Stimulated activated naive CD4-positive, alpha-beta T cell treated with Interleukin-2 at 50 U/mL for 16 hours (primary cell): ENCODE measurements at regions not wholly inside any gene's neighbourhood (a gene's known extent, or its start where the extent isn't known, plus 50 kb on each side); places are given as distances from the start of the nearest gene placed in this dataset.
"Not testable (repeated sequence)": the region's sequence is repeated elsewhere in the genome, so short reads cannot be mapped to it uniquely, and the experiment has no call there.

Experiments
- DNase-seq: peaks from one replicate; lab custom pipeline; 2025; lab: John Stamatoyannopoulos, UW

DNA sequence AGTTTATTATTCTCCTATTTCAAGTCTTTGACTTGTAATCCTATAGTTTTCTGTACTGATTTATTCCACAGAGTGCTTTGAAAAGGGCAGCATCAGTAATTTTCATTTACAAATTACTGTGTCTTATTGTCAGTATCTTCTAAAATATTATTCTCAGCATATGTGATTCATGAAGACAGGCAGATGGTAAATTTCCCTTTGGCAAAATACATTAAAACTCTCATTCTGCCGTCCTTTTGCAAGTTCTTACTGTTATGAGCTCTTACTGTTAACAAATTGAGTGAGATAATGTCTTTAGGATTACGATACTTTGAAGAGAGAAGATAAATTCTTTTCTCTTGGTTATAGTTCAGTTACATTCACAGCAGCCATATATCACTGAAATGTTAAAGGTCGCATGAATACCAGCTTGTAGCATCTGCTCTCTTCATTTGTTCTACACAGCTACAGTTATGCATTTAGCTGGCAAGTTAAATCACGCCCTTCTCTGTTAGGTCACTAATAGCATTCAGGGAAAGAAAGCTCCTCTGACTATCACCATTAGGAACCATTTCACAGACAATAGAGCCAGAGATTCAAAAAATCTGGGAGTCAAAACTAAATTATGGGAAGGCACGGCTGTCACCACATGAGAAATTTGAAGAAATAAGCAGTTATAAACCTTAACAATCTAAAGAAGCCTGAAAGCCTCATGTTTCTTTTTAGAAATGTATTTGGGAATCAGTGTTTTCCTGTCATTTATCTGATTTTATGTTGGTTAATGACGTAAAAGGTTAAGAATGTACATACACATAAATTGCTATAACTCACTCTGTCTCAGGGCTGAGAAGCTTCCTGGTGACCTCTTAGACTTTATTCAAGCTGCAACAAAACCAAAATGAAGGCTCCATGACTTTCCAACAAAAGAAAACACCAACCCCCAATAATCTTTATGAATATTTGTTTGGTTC is 109.6 kb upstream of the SP4 start:
- no peak for DNase-seq

GRCh38 chr7:21318916-21319270 is 109.0 kb upstream of the SP4 start:
- DNase-seq, result no peak

DNA sequence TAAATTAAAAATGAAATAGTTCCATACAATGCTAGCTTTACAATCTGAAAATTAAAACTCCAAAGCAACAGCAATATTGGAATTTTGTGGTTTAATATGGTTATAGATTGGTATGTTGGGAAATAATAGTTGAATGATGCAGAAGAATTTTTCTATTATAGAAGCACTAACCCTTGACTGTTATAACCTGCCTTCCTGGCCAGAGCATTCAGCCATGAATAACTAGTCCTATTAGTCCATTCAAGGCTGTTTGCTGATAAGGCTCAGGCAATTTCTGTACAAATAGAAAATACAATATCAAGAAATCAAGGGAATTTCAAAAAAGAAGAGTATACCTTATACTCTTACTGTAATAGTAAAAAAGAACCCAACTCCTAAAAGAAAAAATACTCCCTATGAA is 101.6 kb upstream of the SP4 start:
- no peak for DNase-seq

DNA sequence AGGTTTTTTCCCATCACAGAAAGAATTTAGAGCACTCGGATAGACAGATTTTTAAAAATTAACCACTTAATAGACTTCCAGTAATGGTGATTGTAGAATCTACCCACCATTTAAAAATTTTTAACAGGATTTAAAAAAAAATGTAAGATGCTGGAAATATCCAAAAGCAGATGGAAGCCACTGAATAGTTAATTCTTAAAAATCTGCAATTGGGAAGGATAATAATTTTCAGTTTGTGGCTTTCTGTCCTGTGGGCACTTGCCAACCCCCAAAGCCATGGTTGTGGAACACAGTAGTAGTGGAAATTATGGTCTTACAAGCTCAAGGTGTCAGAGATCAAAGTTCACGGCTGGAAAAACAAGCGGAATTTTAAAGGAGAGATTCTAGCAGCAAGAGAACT is 101.0 kb upstream of the SP4 start:
- DNase-seq, result no peak

- DNase-seq, result no peak
These were observed 100.2 kb upstream of the SP4 start for GRCh38 chr7:21327422-21328409.

DNA sequence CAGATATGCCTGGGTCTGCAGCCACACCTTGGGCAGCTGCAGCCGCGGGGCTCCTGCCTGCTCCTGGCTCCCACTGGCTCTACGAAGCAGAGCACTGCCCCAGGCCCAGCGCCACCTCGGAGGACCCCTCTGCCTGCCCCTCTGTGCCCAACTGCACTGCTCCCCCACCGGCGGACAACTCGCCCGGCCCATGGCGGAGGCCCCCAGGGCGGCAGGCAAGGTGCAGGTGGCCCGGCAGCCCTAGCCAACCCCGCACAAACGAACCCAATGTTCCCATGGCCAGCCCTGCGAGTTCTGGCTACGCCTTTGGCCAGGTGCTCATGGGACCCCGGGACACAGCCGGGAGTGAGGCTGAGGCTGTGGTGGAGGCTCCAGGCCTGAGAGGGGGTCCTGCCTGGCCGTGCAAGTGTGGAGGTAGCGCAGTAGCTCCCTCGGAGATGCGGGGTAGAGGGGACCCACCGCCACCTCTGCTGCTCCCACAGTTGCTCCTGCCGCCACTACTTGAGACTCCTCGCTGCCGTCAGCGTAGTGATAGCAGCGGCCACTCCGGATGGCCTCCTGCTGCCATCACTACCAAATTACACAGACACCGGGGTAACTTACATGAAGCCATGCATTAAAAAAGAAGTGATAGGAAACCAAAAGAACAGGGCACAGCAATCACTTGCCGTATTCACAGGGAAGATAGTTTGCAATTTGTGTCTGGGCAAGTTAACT is 97.3 kb upstream of the SP4 start:
- DNase-seq, result no peak

DNA sequence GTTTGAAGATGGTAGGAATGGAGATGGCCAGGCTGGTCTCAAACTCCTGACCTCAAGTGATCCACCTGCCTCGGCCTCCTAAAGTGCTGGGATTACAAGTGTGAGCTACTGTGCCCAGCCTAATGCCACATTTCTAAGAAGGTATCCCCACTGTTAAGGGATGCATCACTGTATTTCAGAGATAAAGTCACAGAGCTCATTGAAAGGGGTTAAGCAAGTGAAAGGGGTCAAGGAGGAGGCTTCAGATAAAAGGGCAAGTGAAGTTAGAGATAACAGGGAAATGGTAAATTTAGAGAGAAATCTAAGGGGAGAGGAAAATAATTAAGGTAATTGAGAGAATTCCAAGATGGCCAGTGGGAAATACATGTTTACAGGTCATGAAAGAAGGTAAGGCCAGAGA is 93.0 kb upstream of the SP4 start:
- DNase-seq, result no peak

DNA sequence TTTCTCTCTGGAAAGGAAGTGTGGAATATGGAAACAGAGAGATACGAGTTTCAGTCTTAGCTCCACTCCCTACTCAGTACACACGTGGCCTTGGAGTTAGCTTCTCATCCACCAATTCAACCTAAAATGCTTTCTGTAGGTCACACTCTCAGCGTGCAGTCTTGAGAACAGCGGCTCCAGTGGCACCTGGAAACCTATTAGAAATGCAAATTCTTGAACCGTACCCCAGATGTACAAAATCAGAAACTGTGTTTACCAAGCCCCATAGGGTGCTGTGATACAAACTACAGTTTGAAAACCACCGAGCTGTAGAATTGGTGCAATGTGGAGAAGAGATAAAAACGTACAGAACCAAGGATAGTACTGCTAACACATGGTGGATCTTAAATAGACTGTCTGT is 91.1 kb upstream of the SP4 start:
- no peak for DNase-seq

- peak; percentile 74 for DNase-seq
These were observed 89.1 kb upstream of the SP4 start for GRCh38 chr7:21338728-21339164.

DNA sequence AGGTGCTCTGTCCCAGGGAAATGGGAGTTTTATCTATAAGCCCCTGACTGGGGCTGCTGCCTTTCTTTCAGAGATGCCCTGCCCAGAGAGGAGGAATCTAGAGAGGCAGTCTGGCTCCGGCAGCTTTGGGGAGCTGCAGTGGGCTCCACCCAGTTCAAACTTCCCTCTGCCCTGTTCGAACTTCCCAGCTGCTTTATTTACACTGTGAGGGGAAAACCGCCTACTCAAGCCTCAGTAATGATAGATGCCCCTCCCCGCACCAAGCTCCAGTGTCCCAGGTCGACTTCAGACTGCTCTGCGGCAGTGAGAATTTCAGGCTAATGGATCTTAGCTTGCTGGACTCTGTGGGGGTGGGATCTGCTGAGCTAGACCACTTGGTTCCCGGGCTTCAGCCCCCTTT is 83.0 kb upstream of the SP4 start:
- not testable (repeated sequence) for DNase-seq

DNA sequence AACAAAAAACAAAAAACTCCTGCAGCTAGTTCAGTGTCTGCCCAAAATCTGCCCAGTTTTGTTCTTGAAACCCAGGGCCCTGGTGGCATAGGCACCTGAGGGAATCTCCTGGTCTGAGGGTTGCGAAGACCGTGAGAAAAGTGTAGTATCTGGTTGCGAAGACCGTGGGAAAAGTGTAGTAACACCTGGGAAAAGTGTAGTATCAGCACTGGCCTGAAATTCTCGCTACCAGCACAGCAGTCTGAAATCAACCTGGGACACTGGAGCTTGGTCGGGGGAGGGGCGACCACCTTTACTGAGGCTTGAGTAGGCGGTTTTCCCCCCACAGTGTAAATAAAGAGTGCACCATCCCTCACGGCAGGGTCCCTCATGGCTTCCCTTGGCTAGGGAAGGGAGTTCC is 82.5 kb upstream of the SP4 start:
- DNase-seq, result no peak

DNA sequence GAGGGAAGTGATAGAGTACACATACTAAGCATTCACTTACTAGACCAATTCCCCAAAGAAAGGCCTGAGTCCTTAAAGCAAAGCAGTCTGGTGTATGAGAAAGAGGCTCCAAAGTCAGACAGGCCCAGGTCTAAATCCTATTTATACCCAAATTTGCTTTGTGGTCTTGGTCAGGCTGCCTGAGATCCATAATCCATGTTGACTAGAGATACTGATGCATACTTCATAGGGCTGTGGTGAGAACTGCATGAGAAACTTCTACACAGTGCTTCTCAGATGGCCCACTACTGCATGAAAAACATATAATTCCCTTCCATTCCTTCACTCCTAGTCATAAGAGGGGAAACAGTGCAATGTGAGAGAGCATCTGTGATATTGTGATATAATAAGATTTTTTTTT is 81.6 kb upstream of the SP4 start:
- no peak for DNase-seq

DNA sequence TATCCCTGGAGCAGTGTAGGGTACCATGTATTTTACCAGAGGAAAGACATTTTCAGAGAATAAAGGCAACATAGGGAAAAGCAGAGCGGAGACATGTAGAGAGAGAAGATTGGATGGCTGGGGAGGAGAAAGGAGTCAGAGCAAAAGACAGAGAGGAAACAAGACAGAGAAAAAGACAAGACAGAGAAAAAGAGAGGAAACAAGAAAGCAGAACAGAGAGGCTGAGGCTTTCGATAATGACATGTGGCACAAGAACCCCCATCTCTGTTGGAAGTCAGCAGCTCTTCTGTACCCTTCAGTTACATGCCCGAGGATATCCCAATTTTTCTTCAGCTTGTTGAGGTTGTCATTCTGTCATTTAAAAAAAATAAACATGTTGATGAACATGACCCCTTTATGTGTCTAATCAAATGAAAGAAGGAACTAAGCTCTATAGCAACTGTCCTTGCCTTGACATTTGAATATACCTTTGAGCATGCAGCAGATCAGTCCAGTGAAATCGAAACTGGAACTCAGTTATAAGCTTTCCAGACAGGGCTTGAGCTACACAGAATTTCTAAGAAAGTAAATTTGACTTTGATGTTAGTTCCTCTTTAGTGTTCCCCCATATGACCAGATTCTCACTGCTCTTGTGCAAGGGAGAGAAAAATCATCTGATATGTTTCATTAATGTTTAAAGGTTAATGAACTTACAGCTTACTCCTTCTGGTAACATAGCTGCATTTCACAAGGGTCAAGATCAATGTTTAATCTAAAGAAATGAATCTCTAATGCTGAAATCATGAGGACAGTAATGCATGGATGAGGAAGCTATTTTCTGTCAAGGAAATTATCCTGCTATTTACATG is 75.1 kb upstream of the SP4 start:
- DNase-seq, result no peak

- DNase-seq, result no peak
These were observed 74.5 kb upstream of the SP4 start for GRCh38 chr7:21353388-21353780.

DNA sequence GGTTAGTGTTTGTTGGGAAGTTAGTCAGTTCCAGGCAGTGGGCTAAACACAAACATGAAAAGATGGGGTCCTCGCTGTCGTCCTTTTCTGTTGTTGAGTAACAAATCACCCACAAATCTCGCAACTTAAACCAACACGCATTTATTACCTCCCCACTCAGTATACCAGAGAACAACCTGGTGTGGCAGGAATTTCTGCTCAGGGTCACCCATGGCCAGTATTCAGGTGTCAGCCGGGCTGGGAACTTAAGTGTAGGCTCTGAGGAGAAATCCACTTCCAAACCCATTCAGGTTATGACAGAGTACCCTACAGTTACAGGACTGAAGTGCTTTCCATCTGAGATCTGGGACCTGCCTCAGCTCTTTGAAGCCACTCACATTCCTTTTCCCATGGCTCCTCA is 73.6 kb upstream of the SP4 start:
- DNase-seq, result no peak

DNA sequence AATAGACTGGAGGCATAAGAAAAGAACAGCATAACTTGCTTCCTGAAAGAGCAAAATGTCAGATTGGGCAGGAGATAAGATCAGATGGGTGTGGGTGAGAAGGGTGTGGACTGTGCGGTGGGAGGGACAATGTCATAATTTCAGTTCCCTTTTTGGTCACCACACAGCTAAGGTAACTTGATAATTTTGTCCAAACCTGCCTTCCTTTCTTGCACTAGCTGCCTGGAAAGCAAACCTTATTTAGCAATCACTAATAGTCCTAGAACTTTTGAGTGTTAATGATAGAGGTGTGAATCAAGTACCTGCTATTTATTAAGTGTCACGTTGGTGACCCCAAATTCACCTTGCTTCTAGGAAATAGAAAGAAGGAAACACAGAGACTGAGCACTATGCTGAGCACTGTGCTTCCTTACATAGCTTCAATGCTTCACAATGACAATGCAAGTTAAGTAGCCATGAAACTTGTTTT is 72.4 kb upstream of the SP4 start:
- peak; percentile 43 for DNase-seq

- DNase-seq, result no peak
These were observed 71.3 kb upstream of the SP4 start for GRCh38 chr7:21356616-21357015.

DNA sequence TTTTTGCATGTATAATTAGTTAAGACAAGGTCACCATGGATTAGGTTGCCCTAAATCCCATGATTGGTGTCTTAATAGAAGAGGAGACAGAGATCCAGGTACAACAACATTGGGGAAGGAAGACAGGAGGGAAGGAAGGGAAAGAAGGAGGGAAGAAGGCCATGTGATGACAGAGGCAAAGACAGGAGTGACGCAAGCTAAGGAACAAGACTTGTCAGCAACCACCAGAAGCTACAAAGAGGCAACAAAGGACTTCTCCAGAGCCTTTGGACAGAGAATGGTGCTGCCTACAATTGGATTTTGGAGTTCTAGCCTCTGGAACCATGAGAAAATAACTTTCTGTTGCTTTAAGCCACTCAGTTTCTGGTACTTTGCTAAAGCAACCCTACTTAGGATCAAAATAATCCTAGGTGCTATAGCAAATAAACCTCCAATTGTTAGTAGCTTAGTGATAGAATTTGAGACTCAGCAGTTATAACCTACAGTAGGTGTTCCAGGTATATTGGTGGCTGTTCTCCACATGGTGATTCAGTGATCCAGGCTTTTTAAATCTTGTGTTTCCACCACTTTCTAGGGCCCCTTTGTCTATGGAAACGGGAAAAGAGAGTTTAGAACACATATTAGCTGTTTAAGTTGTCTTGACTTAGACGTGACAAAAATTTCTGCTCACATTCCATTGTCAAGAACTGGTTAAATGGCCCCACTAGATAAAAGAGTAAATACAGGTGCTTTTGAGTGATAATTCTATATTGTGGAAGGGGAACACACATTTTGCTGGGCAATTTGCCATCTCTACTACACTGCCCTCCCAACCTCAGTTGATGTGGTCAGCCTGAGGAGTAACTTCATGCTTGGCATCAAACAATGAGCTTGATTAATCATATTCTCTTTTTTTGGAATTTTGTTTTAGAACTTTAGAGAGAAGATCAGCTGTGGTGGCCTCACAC is 70.5 kb upstream of the SP4 start:
- DNase-seq, result no peak

DNA sequence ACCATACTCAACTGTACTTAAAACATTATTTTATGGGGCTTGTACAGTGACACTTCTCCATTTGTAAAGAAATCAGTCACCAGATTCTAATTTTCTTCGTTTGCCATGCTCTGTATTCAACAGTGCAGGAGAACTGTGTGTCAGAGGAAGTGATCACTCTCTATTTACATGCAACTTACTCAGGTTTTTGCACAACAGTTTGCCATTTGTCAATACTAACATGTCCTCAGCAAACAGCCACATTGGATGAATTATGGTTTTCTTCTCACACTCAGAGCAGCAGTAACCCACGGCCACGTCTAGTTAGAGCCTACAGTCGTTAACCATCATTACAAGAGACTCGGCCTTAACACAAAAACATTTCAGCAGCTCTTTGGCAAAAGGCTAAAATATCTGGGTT is 69.2 kb upstream of the SP4 start:
- no peak for DNase-seq

GRCh38 chr7:21359163-21359562 is 68.7 kb upstream of the SP4 start:
- DNase-seq, result no peak
